Gastroesophageal sphincter (tissue), 3 donors: ENCODE measurements at regions not wholly inside any gene's neighbourhood (a gene's known extent, or its start where the extent isn't known, plus 50 kb on each side); places are given as distances from the start of the nearest gene placed in this dataset.
"Not testable (repeated sequence)": the region's sequence is repeated elsewhere in the genome, so short reads cannot be mapped to it uniquely, and the experiment has no call there.

ENCODE experiments used
- CTCF ChIP-seq, 4 experiments: fragments of 200-600 bp in 2 of 4; fragments of 450-650 bp in 2 of 4; sonication (generic) in 1 of 4; IDR thresholded peaks; one replicate each; pipeline ENCODE4 v1.5.1; 2017 to 2019; ENCODE audit warnings: antibody characterized with exemption in 4 of 4, mild to moderate bottlenecking in 2 of 4, moderate library complexity in 2 of 4
- POLR2A ChIP-seq, 2 donors: fragments of 450-650 bp; IDR thresholded peaks; one replicate each; pipeline ENCODE4 v1.6.1; 2017; ENCODE audit warnings: antibody characterized with exemption in 2 of 2, mild to moderate bottlenecking in 2 of 2, moderate library complexity in 1 of 2
- POLR2AphosphoS5 ChIP-seq: sonication (generic); formaldehyde crosslinking; IDR thresholded peaks from one replicate; pipeline ENCODE4 v1.6.1; 2017; ENCODE audit warnings: antibody characterized with exemption

- not testable (repeated sequence) for TF ChIP-seq POLR2AphosphoS5; CTCF (IDR thresholded peaks at IDR 0.05); POLR2A (IDR thresholded peaks at IDR 0.05)
Measured at GRCh38 chr5:165045941-165046340, 1540.5 kb downstream of the MAT2B start.
